NCI-H2029 (cell line): ENCODE measurements at regions not wholly inside any gene's neighbourhood (a gene's known extent, or its start where the extent isn't known, plus 50 kb on each side); places are given as distances from the start of the nearest gene placed in this dataset.

Experiments used
- DNase-seq: peaks from one replicate; lab custom pipeline; 2025; lab: John Stamatoyannopoulos, UW

DNA sequence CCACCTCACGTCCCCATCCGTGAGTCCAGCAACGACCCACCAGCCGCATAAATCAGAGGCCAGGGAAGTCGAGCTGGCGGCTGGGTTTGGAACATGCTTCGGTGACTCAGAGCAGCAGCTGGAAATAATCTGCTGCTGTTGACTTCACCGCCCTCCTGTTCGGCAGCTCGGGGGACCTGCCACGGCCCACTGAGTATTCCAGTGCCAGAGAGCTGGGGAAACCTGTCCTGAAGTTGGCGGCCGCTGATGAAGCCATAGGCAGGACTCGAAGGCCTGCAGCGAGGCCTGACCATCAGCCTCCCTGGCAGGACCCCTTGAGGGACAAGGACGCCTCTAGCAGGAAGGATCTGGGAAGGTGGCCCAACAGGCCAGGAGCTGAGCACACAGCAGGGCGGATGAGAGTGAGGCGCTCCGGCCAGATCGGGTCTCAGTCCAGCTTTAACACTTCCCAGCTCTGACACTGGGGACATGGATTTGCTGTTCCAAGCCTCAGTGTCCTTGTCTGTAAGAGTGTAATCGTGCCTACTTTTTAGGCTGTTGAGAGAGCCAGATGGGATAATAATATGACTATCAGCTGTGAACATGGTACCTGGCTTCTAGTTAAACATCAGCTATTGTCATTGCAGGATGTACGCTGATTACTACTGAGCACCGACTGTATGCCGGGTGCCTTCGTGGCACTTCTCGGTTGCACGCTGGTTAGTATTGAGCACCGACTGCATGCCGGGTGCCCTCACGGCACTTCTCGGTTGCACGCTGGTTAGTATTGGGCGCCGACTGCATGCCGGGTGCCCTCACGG lies 50.4 kb upstream of the CIBAR2 start:
- DNase-seq = no peak

DNA sequence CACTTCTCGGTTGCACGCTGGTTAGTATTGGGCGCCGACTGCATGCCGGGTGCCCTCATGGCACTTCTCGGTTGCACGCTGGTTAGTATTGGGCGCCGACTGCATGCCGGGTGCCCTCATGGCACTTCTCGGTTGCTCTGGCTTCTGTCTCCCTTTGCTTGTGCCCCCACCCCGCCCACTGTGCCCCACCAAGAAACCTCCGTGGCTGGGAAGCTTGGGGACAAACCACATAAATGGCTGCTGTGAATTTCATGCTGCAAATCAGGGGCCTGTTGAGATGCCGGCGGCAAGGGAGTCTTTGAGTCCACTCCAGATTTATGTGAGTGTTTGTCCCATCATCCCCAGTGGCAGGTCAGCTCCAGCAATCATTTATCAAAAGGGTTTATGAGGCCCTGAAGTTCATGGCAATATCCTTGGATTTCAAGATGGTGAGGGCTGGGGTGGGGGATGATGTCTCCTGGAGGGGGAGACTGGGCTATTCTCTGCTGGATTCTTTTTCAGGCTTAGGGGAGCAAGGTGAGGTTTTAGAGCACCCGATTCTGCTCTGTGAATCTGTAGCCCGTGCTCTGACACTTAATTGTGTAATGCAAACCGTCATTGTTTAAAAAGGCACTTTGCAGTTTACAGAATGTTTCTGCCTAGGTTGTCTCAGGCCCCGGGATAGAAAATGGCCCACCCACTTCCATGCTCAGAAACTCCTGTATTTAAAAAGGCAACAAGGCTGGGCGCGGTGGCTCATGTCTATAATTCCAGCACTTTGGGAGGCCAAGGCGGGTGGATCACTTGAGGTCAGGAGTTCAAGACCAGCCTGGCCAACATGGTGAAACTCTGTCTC lies 51.2 kb upstream of the CIBAR2 start:
- DNase-seq = no peak

DNA sequence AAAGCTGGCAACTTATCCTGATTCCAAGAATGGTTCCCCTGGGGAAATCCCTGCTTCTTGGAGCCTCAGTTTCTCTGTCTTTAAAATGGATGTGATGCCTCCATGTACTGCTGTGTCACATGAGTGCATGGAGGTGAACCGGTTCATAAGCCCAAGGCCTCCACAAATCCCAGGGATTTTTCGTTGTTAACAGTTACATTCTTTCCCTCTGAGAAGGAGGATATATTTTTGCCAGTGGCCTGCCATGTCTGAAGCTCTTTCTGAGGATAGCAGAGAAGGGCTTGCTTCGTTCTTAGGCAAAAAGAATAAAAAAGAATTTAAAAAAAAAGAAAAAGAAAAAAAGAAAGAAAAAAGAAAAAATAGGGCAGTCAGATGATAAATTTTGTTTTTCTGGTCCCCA lies 52.2 kb upstream of the CIBAR2 start:
- no peak for DNase-seq

DNA sequence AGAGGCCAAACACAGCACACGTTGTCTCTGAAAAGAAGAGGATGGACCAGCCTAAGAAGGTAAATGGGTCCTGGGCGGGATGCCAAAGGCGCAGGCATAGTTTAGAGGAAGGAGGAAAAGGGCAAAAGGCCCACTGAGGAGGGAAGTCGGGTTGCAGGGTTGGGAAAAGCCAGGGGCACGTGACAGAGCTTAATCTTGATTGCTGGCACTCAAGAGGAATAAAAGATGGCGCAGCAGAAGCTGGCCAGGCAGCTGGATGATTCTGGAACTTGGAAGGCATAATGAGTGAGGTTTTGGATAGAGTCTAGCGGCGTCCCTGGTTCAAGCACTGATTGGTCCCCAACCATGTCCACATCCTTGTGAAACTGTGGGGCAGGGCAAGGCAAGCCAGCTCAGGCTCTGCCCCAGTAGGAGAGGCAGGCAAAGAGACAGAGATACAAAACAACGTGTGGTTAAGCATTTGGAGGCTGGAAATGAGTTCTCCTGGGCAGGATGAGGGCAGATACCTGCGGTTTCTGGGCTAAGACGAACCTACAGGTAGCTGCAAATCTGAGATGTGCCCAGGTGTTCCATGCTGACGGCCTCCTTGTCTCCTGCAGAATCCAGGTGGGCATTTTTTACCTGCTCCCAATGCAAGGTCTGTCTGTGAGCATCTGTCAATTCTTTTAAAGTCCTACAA lies 52.7 kb upstream of the CIBAR2 start:
- DNase-seq = no peak

DNA sequence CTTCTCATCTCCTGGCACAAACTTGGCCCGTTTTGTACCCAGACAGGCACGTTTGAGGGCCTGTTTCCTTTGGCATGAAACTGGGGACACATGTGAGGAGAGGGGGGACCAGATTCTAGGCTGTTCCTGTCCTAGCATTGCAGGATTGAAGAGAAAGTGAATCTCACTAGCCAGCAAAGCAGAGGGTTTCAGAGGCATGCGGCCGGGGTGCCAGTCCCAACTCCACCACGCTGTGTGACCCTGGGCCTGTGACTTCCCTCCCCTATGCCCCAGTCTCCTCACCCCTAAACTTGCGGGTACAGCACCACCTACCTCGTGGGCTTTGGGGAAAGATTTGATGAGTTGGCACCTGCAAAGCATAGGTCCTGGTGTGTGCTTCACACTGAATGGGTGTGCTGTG lies 53.5 kb upstream of the CIBAR2 start:
- DNase-seq = no peak

DNA sequence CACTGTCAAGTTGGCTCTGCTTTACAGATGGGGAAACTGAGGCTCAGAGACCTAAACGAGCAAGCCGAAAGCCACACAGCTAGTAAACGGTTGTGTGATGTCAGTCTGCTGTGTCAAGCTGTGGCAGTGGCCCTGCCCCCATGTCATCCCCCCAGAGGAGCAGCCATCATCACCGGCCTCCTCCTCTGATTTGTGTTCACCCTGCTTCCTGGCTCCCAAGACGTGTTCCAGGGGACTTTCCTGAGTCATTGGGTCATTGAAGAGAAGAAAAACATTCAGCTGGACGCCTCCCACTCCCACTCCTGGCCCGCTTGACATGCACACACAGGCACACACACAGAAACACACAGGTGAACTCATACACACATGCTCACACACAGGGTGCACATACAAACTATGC lies 54.0 kb upstream of the CIBAR2 start:
- DNase-seq = no peak

DNA sequence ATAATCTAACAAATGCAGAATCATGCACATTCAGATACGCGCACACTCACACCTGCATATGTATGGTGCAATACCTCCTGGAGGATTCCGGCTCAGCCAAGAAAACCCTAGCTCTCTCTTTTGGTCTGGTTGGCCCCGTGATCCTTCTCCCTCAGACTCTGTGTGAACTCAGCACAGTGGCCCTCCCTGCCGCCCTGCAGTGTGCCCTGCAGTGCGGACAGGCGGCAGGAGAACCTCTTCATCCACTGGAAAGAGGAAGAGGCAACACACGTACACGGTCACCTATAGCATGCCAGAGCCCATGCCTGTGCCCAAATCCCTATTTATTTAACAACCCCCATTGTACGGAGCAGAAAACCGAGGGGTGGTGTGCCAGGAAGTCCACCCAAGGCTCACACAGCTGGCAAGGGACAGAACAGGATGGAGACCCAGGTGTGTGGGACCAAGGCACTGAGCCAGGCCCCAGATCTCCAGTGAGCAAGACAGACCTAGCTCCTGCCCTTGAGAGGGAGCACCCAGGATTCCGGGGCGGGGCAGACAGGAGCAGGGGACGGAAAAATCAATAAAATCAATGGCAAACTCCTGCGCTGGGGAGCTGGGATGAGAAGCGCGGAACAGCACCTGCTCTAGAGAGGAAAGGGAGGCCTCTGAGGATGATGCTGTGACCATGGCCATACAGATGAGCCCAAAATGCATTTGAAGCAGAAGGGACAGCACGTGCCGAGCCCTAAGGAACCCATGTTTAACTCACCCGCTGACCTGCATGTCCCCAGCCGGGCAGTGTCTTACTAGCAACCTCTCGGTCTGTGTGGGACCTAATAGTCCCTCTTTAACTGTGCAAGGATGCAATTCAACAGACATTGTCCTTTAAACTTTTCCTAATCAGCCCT lies 54.7 kb upstream of the CIBAR2 start:
- no peak for DNase-seq

DNA sequence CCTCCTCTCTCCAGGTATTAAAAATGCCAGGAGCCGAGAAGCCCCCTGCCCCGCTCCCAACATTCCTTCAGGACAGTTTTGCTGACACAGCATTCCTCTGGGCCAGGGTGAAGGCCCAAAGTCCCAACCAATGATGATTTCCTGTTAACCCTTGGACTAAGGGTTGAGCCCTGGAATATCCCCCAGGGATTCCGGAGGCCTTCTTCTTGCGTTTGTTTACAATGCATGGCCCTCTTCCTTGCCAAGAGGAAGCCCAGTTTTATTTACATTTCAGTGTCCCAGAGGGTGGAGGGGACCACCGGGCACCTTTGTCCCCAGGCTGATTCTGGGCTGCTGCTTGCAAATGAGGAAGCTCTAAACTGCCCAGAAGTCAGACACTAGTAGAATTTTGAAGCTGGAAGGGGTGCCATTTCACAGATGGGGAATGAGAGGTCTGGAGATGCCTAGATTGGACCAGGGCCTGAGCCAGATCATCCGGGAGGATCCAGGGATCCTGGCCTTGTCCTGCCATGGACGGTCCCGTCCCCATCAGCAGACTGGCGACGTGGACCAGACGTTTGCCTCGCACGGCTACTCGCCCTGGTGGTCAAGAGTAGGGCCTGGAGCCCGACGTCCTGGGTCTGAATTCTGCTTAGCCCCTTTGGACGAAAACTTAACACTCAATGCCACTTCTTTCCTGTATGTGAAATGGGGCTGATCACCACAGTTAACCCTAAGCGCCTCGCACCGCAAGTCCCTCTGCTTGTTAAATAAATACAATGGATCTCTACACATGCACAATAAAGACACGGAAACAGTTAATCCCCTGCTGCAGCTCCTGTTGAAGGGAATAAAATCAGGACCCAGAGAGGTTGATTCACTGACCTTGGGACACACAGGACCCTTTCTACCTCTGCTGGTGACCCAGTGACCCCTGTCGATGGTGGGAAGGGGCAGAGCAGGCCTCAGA lies 55.6 kb upstream of the CIBAR2 start:
- peak; percentile 38 for DNase-seq

DNA sequence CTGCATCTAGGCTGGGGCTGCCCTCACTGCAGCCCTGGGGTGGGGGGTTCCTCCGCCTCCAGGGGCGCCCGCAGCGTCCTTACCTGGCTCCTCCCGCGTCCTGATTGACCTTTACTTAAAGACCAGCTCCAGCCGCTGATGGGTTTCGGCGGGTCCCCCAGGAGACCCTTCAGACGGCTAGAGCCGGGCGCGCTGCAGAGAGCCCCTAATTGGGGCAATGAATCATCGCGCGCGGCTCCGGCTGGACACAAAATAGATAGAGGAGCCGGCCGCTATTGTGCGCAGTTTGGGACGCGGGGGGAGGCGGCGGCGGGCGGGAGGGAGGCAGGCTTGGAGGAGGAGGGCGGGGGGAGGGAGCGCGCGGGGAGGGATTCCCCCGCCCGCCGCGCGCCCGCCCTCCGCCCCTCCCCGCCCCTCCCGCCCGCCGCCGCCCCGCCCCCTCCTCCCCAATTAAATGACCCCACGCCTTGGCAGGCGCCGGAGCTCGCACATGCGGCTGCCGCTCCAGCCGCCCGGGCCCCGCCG lies 56.5 kb upstream of the CIBAR2 start:
- DNase-seq = no peak

DNA sequence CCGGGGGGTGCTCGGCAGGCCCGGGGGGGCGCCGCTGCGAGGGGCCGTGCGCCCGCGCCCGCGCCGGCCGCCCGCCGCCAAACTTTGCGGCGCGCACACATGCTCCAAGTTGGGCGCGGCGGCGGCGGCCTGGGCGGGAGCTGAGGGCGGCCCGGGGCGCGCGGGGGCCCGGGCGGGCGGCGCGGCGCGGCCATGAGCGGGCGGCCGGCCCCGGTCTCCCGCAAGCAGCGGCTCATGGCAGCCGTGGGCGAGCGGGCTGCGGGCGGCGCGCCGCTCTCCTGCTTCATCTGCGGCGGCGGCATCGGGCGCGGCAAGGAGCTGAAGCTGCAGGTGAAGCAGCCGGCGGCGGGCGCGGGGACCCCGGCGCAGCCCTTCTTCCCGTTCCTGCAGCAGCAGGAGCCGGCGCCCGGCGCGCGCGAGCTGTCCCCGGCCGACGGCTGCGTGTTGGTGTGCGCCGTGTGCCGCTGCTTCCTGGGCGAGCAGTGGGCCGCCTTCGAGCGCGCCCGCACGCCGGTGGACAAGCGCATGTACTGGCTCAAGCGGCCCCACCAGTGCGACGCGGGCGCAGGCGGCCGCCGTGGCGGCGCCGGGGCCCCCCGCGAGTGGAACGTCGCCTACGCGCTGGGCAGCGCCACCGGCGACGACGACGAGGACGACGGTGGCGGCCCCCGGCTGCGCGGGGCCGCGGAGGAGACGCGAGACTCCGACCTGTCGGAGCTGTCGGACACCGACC lies 57.2 kb upstream of the CIBAR2 start:
- DNase-seq = no peak

DNA sequence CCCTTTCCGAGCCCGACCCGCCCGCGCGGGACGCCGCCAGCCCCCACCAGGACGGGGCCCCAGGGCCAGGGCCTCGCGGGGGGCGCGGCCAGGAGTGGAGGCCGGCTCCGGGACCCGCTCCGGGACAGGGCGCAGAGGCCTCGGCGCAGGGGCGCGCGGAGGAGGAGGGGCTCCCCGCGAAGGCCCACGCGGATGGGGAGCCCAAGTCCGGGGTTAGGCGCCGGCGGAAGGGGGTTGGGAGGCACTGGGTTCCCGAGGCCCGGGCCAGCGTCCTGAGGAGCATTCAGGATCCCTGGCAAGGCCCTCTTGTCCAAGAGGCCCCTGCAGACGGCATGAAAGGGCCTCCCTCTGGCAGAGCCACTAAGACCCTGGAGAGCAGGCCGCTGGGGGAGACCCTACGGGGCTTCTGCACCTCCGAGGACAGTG lies 57.8 kb upstream of the CIBAR2 start:
- no peak for DNase-seq

DNA sequence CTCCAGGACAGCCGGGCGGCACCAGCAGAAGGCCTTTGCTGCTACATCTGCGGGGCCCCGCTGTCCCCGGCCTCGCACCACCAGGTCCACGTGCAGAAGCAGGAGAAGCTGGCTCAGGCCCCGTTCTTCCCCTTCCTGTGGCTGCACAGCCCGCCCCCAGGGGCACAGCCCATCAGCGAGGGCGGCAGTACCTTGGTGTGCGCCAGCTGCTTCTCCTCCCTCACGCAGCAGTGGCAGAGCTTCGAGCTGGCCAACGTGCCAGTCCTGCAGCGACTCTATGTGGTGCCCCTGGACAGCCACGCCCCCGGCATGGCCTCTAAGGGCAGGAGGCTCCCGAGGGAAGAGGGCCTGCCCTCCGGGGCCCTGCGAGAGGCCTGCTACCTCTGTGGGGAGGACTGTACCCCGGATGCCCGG lies 58.3 kb upstream of the CIBAR2 start:
- DNase-seq = no peak

DNA sequence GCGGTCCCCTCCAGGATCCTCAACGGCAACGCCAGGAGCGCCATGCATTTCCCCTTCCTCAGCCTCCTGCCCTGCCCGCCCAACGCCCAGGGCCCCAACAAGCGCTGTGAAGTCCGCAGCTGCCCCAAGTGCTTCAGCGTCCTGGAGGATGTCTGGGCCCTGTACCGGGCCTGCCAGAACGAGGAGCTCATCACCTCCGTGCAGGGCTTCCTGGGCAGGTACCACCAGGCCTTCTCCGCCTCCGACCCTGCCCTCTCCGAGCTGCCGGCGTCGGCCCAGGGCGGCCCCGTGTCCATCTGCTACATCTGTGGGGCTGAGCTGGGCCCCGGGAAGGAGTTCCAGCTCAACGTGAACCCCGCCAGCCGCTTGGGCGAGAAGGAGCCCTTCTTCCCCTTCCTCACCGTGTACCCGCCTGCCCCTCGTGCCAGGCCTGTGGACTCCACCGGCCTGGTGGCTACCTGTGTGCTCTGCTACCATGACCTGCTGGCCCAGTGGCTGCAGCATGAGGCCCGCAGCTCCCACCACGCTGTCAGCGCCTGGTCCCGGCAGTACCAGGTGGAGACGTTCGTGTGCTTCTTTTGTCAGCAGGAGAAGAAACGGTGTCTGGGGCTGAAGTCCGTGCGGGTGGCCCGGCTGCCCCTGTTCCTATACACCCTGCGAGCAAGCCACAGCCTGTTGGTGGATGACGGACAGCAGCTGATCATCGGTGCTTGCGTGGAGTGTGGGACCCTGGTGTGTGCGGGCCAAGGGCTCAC lies 58.9 kb upstream of the CIBAR2 start:
- no peak for DNase-seq

DNA sequence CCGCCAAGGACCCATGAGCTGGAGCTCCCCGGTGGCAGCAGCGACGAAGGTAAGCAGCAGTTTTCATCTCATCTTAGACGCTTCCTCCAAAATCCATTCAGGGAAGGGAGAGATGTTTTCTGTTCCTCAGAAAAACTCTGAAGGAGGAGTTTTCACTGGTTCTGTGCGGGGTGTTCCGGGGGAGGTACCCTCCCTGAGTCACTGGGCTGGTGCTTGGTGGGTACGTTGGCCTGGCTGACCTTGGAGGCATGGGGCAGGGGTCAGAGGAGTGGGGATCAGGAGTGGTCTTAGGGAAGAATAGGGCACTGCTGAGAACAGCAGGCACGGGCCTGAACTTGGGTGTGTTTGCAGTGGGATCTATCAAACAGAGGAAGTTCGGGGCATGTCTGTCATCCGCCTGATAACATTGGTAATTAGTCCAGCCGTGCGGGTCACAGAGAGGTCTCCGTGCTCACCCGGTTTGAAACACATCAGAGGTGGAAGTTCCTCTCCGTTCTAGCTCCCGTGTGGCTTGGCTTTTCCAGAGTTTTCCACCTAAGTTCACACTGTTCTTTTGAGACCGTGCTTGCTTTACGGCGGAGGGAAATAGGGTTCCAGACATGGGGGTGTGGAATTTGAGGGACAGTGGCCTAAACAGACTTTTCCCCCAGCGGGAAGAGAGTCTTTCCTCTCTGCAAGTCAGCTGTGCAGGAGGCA lies 59.6 kb upstream of the CIBAR2 start:
- DNase-seq = no peak

DNA sequence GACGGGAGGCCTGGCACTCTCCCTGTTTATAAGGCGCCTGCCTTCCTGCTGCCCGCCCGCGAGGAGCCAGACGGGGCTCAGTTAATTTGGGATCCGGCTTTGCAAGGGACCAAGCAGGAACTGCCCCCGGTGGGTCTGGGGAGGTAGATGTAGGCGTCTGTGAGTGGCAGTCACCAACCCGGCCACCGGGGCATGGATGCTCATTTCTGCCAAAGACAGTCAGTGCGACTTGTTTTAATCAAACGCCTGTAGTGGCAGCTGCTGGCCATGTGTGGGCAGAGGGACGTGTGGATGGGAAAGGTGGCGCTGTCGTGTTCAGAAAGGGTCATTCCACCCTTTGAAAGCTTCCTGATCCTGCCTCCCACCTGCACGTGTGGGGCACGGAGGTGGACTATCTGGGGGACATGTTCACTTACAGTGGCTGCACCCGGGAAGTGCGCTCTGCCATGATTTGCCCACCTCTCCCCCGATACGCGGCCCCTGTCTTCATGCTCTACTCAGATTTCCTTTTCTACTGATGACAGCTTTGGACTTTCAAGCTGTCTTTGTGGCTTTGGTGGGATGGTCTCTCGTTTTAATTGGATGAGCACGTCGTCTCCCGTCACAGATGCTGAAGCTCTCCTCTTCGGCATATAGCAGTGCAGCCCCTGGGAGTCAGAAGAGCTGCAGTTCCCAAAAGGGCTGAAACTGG lies 60.3 kb upstream of the CIBAR2 start:
- DNase-seq = no peak

DNA sequence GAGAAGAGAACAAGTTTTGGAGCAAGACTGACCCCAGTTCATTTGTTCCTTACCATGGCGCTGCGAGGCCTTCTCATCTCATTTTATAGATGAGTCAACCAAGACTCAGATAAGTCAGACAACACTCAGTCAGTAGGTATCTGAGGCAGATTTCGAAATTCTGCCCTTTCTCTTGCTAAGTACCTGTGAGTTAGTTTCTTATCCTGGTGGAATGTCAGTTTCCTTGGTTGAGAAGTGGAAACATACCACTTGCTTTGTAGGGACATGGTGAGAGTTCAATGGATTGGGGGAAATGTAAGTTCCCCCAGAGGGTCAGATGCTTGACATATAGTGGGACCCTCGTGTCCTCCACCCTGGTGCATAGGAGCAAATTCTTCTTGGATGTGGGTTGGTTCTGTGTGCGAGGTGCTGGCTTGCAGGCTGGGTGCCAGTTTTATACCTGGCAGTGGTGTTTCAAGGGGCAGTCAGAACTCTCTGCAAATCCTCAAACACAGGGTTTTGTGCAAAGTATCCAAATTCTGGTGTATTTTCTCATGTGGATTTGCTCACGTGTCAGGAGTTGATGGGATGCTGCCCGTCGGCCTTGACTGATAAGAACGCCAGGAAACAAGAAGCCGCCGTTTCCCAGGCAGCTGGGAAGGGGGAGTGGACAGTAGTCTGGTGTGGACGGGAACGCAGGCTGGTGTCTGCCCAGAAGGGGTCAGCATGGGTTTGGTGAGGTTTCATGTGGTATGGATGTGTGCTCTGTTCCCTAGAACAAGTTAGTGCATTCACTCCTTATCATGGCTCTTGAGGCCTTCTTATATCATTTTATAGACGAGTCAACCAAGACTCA lies 61.1 kb upstream of the CIBAR2 start:
- no peak for DNase-seq
